ENCODE measurements at regions not wholly inside any gene's neighbourhood (a gene's known extent, or its start where the extent isn't known, plus 50 kb on each side); places are given as distances from the start of the nearest gene placed in this dataset.

- no peak for TF ChIP-seq EZH2 (IDR thresholded peaks at IDR 0.05; ENCODE audit: insufficient read depth, low read length)
- TF ChIP-seq, protein P1, sequence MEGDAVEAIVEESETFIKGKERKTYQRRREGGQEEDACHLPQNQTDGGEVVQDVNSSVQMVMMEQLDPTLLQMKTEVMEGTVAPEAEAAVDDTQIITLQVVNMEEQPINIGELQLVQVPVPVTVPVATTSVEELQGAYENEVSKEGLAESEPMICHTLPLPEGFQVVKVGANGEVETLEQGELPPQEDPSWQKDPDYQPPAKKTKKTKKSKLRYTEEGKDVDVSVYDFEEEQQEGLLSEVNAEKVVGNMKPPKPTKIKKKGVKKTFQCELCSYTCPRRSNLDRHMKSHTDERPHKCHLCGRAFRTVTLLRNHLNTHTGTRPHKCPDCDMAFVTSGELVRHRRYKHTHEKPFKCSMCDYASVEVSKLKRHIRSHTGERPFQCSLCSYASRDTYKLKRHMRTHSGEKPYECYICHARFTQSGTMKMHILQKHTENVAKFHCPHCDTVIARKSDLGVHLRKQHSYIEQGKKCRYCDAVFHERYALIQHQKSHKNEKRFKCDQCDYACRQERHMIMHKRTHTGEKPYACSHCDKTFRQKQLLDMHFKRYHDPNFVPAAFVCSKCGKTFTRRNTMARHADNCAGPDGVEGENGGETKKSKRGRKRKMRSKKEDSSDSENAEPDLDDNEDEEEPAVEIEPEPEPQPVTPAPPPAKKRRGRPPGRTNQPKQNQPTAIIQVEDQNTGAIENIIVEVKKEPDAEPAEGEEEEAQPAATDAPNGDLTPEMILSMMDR (IDR thresholded peaks at IDR 0.05; ENCODE audit: insufficient read depth, low read depth, low read length), result no peak
These were observed 635.0 kb downstream of the ZIC1 start for GRCh38 chr3:148044151-148044550.
